GM12865 (cell line): ENCODE measurements at regions not wholly inside any gene's neighbourhood (a gene's known extent, or its start where the extent isn't known, plus 50 kb on each side); places are given as distances from the start of the nearest gene placed in this dataset.

ENCODE experiments used
- DNase-seq: peaks from one replicate; pipeline ENCODE4 v3.0.0; 2010; ENCODE audit warnings: low read depth
- H3K4me3 ChIP-seq: 2 replicates; pipeline ENCODE4 v1.5.1; 2011; ENCODE audit warnings: mild to moderate bottlenecking, low read depth, low read length, control low read depth
- CTCF ChIP-seq: IDR thresholded peaks from 2 replicates; pipeline ENCODE4 v1.5.1; 2011; ENCODE audit warnings: low read length, control low read depth, low read depth, inconsistent platforms; ENCODE audit not compliant: insufficient read depth; ENCODE audit errors: missing control alignments

GRCh38 chr16:62586128-62586862 is 550.1 kb upstream of the CDH8 start:
- TF ChIP-seq CTCF = no peak
- no peak overlapping the region for H3K4me3 ChIP-seq
- DNase-seq = peak; percentile 28

- no peak for TF ChIP-seq CTCF
- no peak for DNase-seq
- no peak overlapping the region for H3K4me3 ChIP-seq
Measured at GRCh38 chr16:62585041-62585545, 548.9 kb upstream of the CDH8 start.

GRCh38 chr16:62583414-62583813 is 547.2 kb upstream of the CDH8 start:
- no peak overlapping the region for H3K4me3 ChIP-seq
- no peak for TF ChIP-seq CTCF
- no peak for DNase-seq

GRCh38 chr16:62573466-62573865 is 537.2 kb upstream of the CDH8 start:
- H3K4me3 ChIP-seq = no peak overlapping the region
- DNase-seq = no peak

GRCh38 chr16:62568926-62569325 is 532.7 kb upstream of the CDH8 start:
- no peak for DNase-seq
- H3K4me3 ChIP-seq = no peak overlapping the region
- no peak for TF ChIP-seq CTCF

More at GRCh38 chr16:62573466-62573865, 537.2 kb upstream of the CDH8 start:
- no peak for TF ChIP-seq CTCF

- DNase-seq = no peak
- TF ChIP-seq CTCF = no peak
- no peak overlapping the region for H3K4me3 ChIP-seq
Measured at GRCh38 chr16:62565706-62566105, 529.5 kb upstream of the CDH8 start.

- no peak for DNase-seq
- TF ChIP-seq CTCF = no peak
- no peak overlapping the region for H3K4me3 ChIP-seq
Measured at GRCh38 chr16:62564291-62564690, 528.1 kb upstream of the CDH8 start.
